Epithelial cell of proximal tubule (primary cell): ENCODE measurements at regions not wholly inside any gene's neighbourhood (a gene's known extent, or its start where the extent isn't known, plus 50 kb on each side); places are given as distances from the start of the nearest gene placed in this dataset.
"Not testable (repeated sequence)": the region's sequence is repeated elsewhere in the genome, so short reads cannot be mapped to it uniquely, and the experiment has no call there.

Experiments used
- DNase-seq: peaks from one replicate; pipeline ENCODE4 v3.0.0-alpha.2; 2011; ENCODE audit warnings: low read depth
- H3K4me3 ChIP-seq: 2 replicates; pipeline ENCODE4 v1.5.1; 2011; ENCODE audit warnings: low read depth, mild to moderate bottlenecking, low read length
- TF ChIP-seq, protein P1 (sequence below): conservative IDR thresholded peaks from 2 replicates; pipeline ENCODE4 v1.5.1; 2012; ENCODE audit warnings: low read depth, mild to moderate bottlenecking, low read length

- TF ChIP-seq, protein P1, sequence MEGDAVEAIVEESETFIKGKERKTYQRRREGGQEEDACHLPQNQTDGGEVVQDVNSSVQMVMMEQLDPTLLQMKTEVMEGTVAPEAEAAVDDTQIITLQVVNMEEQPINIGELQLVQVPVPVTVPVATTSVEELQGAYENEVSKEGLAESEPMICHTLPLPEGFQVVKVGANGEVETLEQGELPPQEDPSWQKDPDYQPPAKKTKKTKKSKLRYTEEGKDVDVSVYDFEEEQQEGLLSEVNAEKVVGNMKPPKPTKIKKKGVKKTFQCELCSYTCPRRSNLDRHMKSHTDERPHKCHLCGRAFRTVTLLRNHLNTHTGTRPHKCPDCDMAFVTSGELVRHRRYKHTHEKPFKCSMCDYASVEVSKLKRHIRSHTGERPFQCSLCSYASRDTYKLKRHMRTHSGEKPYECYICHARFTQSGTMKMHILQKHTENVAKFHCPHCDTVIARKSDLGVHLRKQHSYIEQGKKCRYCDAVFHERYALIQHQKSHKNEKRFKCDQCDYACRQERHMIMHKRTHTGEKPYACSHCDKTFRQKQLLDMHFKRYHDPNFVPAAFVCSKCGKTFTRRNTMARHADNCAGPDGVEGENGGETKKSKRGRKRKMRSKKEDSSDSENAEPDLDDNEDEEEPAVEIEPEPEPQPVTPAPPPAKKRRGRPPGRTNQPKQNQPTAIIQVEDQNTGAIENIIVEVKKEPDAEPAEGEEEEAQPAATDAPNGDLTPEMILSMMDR = no peak
- no peak for DNase-seq
- no peak overlapping the region for H3K4me3 ChIP-seq
These were observed 297.3 kb downstream of the GUCY2F start for GRCh38 chrX:109184506-109185139.

DNA sequence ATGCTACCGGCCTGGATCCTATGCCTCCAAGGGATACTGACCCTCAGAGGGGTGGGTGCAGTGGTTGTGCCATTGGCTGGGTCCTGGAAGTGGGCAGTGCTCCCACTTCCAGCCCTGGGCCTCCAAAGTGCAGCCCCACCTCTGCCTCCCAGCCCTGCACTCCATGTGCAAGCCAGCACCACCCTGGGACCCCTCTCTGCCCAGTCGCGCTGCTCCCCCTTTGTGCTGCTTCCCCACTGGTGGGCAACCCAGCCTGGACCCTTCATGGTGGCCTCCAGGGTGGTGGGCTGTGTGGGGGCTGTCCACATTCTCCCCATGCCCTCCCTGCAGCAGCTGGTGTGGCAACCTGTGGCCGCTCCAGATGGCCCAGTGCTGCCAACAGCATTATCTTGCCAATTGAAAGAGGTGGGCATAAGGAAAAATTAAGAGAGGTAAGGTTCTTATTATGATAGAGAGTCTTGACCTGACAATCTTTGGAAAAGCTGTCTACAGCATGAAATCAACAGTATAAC is 309.7 kb downstream of the GUCY2F start:
- TF ChIP-seq, protein P1 = no peak
- DNase-seq = no peak
- no peak overlapping the region for H3K4me3 ChIP-seq

GRCh38 chrX:109155161-109155560 is 326.7 kb downstream of the GUCY2F start:
- TF ChIP-seq, protein P1 = no peak
- no peak overlapping the region for H3K4me3 ChIP-seq
- no peak for DNase-seq

DNA sequence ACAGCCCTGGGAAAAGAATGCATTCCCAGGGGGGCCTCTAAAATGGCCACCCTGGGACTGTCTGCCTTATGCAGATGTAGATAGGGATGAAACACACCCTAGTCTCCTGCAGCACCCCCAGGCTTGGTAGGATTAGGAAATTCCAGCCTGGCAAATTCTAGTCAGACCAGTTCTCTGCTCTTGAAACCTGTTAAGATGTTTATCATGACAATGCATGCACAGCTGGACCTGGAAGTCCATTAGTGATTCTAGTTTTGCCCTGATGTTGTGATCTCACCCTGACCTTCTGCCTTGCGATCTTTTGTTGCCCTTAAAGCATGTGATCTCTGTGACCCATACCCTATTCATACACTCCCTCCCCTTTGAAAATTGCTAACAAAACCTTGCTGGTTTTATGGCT is 337.7 kb downstream of the GUCY2F start:
- H3K4me3 ChIP-seq, DNase-seq: not testable (repeated sequence)

DNA sequence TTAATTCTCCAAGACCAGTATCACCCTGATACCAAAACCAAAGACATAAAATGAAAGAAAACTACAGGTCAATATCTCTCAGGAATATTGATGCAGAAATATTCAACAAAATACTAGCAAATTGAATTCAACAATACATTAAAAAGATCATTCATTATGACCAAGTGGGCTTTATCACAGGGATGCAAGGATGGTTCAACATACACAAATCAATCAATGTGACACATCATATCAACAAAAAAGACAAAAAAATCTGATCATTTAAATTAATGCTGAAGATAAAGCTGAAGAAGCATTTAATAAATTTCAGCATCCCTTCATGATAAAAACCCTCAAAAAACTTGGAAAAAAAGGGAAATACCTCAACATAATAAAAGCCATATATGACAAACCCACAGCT is 341.4 kb downstream of the GUCY2F start:
- H3K4me3 ChIP-seq = no peak overlapping the region
- TF ChIP-seq, protein P1 = no peak
- DNase-seq = no peak

DNA sequence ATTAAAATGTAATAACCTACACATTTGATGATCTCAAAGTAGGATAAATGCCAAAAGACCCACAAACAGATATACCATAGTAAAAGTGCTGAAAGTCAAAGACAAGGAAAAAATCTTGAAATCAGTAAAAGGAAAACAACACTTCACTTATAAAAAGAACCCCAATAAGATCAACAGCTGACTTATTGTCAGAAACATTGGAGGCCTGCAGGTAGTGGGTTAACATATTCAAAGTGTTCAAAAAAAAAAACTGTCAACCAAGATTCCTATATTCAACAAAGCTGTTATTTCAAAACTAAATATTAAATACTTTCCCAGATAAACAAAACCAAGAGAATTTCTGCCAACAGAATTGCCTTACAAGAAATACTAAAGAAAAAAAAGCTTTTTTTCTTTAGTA is 347.1 kb downstream of the GUCY2F start:
- TF ChIP-seq, protein P1 = no peak
- H3K4me3 ChIP-seq = no peak overlapping the region
- DNase-seq = no peak

- no peak for DNase-seq
- TF ChIP-seq, protein P1 = no peak
These were observed 356.6 kb downstream of the GUCY2F start for GRCh38 chrX:109125304-109125703.

More at GRCh38 chrX:109125304-109125703, 356.6 kb downstream of the GUCY2F start:
- H3K4me3 ChIP-seq = no peak overlapping the region
